GM19463 (cell line): ENCODE measurements at regions not wholly inside any gene's neighbourhood (a gene's known extent, or its start where the extent isn't known, plus 50 kb on each side); places are given as distances from the start of the nearest gene placed in this dataset.

Experiments
- ATAC-seq: cut with Tn5 transposase; IDR thresholded peaks from one replicate; pipeline ENCODE4 v1.9.1; 2021; ENCODE audit warnings: mild to moderate bottlenecking, moderate library complexity; ENCODE audit not compliant: unreplicated experiment

- ATAC-seq, result no peak
Measured at GRCh38 chr12:25745281-25745680, 192.2 kb upstream of the LMNTD1 start.

- ATAC-seq, result no peak
Measured at GRCh38 chr12:25746131-25746530, 193.0 kb upstream of the LMNTD1 start.

- ATAC-seq, result no peak
Measured at GRCh38 chr12:25752710-25753309, 199.7 kb upstream of the LMNTD1 start.

- ATAC-seq, result no peak
Measured at GRCh38 chr12:25755136-25755970, 202.3 kb upstream of the LMNTD1 start.

GRCh38 chr12:25755971-25756260 lies 202.6 kb upstream of the RASSF8 start:
- ATAC-seq, result no peak

GRCh38 chr12:25757037-25757665 lies 201.3 kb upstream of the RASSF8 start:
- no peak for ATAC-seq

GRCh38 chr12:25759752-25760151 lies 198.7 kb upstream of the RASSF8 start:
- ATAC-seq, result no peak

GRCh38 chr12:25761356-25761755 lies 197.1 kb upstream of the RASSF8 start:
- no peak for ATAC-seq

- ATAC-seq, result no peak
Measured at GRCh38 chr12:25764409-25764808, 194.1 kb upstream of the RASSF8 start.

- ATAC-seq, result no peak
Measured at GRCh38 chr12:25764892-25765291, 193.6 kb upstream of the RASSF8 start.

- no peak for ATAC-seq
Measured at GRCh38 chr12:25767606-25768005, 190.9 kb upstream of the RASSF8 start.

GRCh38 chr12:25768151-25768550 lies 190.3 kb upstream of the RASSF8 start:
- no peak for ATAC-seq

GRCh38 chr12:25769082-25769945 lies 189.2 kb upstream of the RASSF8 start:
- no peak for ATAC-seq

GRCh38 chr12:25771041-25771440 lies 187.4 kb upstream of the RASSF8 start:
- ATAC-seq, result peak; percentile 42

GRCh38 chr12:25771476-25771875 lies 187.0 kb upstream of the RASSF8 start:
- no peak for ATAC-seq

GRCh38 chr12:25775968-25776367 lies 182.5 kb upstream of the RASSF8 start:
- no peak for ATAC-seq

- no peak for ATAC-seq
Measured at GRCh38 chr12:25780771-25781170, 177.7 kb upstream of the RASSF8 start.

- no peak for ATAC-seq
Measured at GRCh38 chr12:25781232-25781631, 177.2 kb upstream of the RASSF8 start.

- ATAC-seq, result no peak
Measured at GRCh38 chr12:25783566-25783965, 174.9 kb upstream of the RASSF8 start.

GRCh38 chr12:25784669-25785068 lies 173.8 kb upstream of the RASSF8 start:
- ATAC-seq, result no peak

- no peak for ATAC-seq
Measured at GRCh38 chr12:25785134-25785533, 173.3 kb upstream of the RASSF8 start.
